ENCODE measurements at regions not wholly inside any gene's neighbourhood (a gene's known extent, or its start where the extent isn't known, plus 50 kb on each side); places are given as distances from the start of the nearest gene placed in this dataset.

GRCh38 chr16:9681508-9681907, 500.7 kb downstream of the GRIN2A start:
- Histone ChIP-seq H3K9ac (ENCODE audit: low read depth, low read length) (no peak overlapping the region), H4K20me1 (ENCODE audit: insufficient read depth, low read length) (no peaks in the 10 kb centered on the region), H3K36me3 (ENCODE audit: insufficient read depth, low read length) (no peaks in the 10 kb centered on the region), H3K4me1 (ENCODE audit: insufficient read depth, low read length) (no peaks in the 10 kb centered on the region), H3K9me3 (ENCODE audit: insufficient read depth, low read length, severe bottlenecking) (no peaks in the 10 kb centered on the region), H3K27me3 (ENCODE audit: insufficient read depth, low read length, poor library complexity) (peaks cover 3% of the 10 kb centered on the region), H3K79me2 (ENCODE audit: insufficient read depth, low read length) (no peaks in the 10 kb centered on the region), H3K27ac (ENCODE audit: low read length) (no peak overlapping the region), H2AFZ (ENCODE audit: low read depth, low read length) (no peak overlapping the region), H3K4me2 (ENCODE audit: insufficient read depth, low read length) (no peak overlapping the region), H3K4me3 (ENCODE audit: low read depth in 1 of 2, low read length in 2 of 2) (no peak overlapping the region)
- ATAC-seq (ENCODE audit: insufficient read depth, low read depth) (no peak), DNase-seq (no peak)
- TF ChIP-seq CTCF (IDR thresholded peaks at IDR 0.05; ENCODE audit: borderline replicate concordance, extremely low read depth, low read length, poor library complexity, severe bottlenecking) (no peak), EZH2 (IDR thresholded peaks at IDR 0.05; ENCODE audit: borderline replicate concordance, low read depth, low read length, severe bottlenecking) (no peak)

GRCh38 chr16:9682320-9682719, 499.9 kb downstream of the GRIN2A start:
- Histone ChIP-seq H3K9me3 (ENCODE audit: insufficient read depth, low read length, severe bottlenecking) (no peaks in the 10 kb centered on the region), H3K27ac (ENCODE audit: low read length) (no peak overlapping the region), H3K4me1 (ENCODE audit: insufficient read depth, low read length) (no peaks in the 10 kb centered on the region), H3K4me2 (ENCODE audit: insufficient read depth, low read length) (no peak overlapping the region), H3K36me3 (ENCODE audit: insufficient read depth, low read length) (no peaks in the 10 kb centered on the region), H4K20me1 (ENCODE audit: insufficient read depth, low read length) (no peaks in the 10 kb centered on the region), H2AFZ (ENCODE audit: low read depth, low read length) (no peak overlapping the region), H3K79me2 (ENCODE audit: insufficient read depth, low read length) (no peaks in the 10 kb centered on the region), H3K4me3 (ENCODE audit: low read depth in 1 of 2, low read length in 2 of 2) (no peak overlapping the region), H3K9ac (ENCODE audit: low read depth, low read length) (no peak overlapping the region), H3K27me3 (ENCODE audit: insufficient read depth, low read length, poor library complexity) (peaks cover 3% of the 10 kb centered on the region)
- TF ChIP-seq EZH2 (IDR thresholded peaks at IDR 0.05; ENCODE audit: borderline replicate concordance, low read depth, low read length, severe bottlenecking) (no peak), CTCF (IDR thresholded peaks at IDR 0.05; ENCODE audit: borderline replicate concordance, extremely low read depth, low read length, poor library complexity, severe bottlenecking) (no peak)
- no peak for ATAC-seq (ENCODE audit: insufficient read depth, low read depth)
- DNase-seq, result no peak

GRCh38 chr16:9683677-9684076, 498.6 kb downstream of the GRIN2A start:
- Histone ChIP-seq H3K27ac (ENCODE audit: low read length) (no peak overlapping the region), H3K27me3 (ENCODE audit: insufficient read depth, low read length, poor library complexity) (peaks cover 3% of the 10 kb centered on the region), H4K20me1 (ENCODE audit: insufficient read depth, low read length) (no peaks in the 10 kb centered on the region), H3K4me2 (ENCODE audit: insufficient read depth, low read length) (no peak overlapping the region), H3K4me3 (ENCODE audit: low read depth in 1 of 2, low read length in 2 of 2) (no peak overlapping the region), H3K79me2 (ENCODE audit: insufficient read depth, low read length) (no peaks in the 10 kb centered on the region), H3K9ac (ENCODE audit: low read depth, low read length) (no peak overlapping the region), H3K9me3 (ENCODE audit: insufficient read depth, low read length, severe bottlenecking) (no peaks in the 10 kb centered on the region), H2AFZ (ENCODE audit: low read depth, low read length) (no peak overlapping the region), H3K36me3 (ENCODE audit: insufficient read depth, low read length) (no peaks in the 10 kb centered on the region), H3K4me1 (ENCODE audit: insufficient read depth, low read length) (no peaks in the 10 kb centered on the region)
- DNase-seq, result no peak
- no peak for ATAC-seq (ENCODE audit: insufficient read depth, low read depth)
- no peak for TF ChIP-seq EZH2 (IDR thresholded peaks at IDR 0.05; ENCODE audit: borderline replicate concordance, low read depth, low read length, severe bottlenecking)
- TF ChIP-seq CTCF (IDR thresholded peaks at IDR 0.05; ENCODE audit: borderline replicate concordance, extremely low read depth, low read length, poor library complexity, severe bottlenecking), result no peak

Data from DND-41 (cell line).